ENCODE measurements at regions not wholly inside any gene's neighbourhood (a gene's known extent, or its start where the extent isn't known, plus 50 kb on each side); places are given as distances from the start of the nearest gene placed in this dataset.

DNA sequence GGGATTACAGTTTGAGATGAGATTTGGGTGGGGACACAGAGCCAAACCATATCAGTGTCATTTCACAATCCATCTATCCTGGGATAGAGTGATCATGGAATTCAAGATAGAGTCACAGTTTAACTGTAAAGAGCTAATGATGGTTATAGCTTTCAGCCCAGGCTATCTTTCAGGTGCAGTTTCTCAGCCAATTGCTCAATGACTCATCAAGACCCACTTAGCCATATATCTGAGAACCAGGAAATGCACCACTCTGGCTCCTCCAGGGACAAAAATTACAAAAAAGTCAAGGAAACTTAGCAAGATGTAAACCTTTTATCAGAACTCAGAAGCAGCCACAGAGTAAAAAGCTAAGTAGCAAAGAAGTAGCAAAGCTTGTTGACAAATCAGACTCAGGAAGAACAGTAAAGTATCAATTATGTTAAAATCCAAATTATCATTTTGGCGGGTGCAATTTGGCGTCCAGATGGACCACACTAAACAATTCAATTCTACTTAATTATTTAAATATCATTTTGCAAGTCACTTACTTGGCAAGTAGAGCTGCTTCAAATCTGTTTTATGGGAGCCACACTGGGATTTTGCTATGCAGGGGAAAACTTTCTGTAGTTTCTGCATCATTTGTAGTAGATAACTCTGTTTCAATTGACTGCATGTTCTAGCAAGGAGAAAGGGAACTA, 169.4 kb downstream of the TLE1 start:
- 0% methylated on average over 2 of the region's 2 CpGs for WGBS (ENCODE audit: insufficient coverage, low coverage, missing lambda C conversion rate)
- H2AFZ ChIP-seq (ENCODE audit: low read depth, low read length) = no peak overlapping the region
- no TSS peak for BruUV-seq (replicated peaks)
- H3K4me2 ChIP-seq (ENCODE audit: insufficient read depth, low read length) = no peak overlapping the region
- ATAC-seq = no peak
- no peaks in the 10 kb centered on the region for H3K27me3 ChIP-seq (ENCODE audit: control insufficient read depth in 2 of 2, insufficient read depth in 2 of 2, low read length in 2 of 2)
- CTCF ChIA-PET (ENCODE audit: low intra/inter-chr PET ratio) = no interaction called here
- H3K79me2 ChIP-seq (ENCODE audit: control insufficient read depth, insufficient read depth, low read length) = no peaks in the 10 kb centered on the region
- no peaks in the 10 kb centered on the region for H3K4me1 ChIP-seq (replicated peaks in 1 of 2; ENCODE audit: control insufficient read depth in 2 of 2, insufficient read depth in 2 of 2, low read length in 2 of 2)
- H3K36me3 ChIP-seq (ENCODE audit: control insufficient read depth, insufficient read depth, low read length) = no peaks in the 10 kb centered on the region
- DNase-seq (ENCODE audit: extremely low read depth in 1 of 4, low spot score in 3 of 4) = no peak
- H3K9ac ChIP-seq (ENCODE audit: insufficient read depth in 1 of 2, low read depth in 2 of 2, low read length in 2 of 2) = no peak overlapping the region
- POLR2A ChIA-PET = no interaction called here
- H3K27ac ChIP-seq (ENCODE audit: extremely low read depth, low read depth, low read length) = no peak overlapping the region
- H3K4me3 ChIP-seq = no peak overlapping the region
- FAIRE-seq = no peak
- intact Hi-C loops (cut with micrococcal nuclease) (no loop called here), in situ Hi-C loops (cut with MboI) (no loop called here)
- H3K9me1 ChIP-seq (ENCODE audit: control insufficient read depth, insufficient read depth, low read length) = no peaks in the 10 kb centered on the region
- no peaks in the 10 kb centered on the region for H3K9me3 ChIP-seq (replicated peaks; ENCODE audit: control insufficient read depth, insufficient read depth, low read depth, low read length)
- no peaks in the 10 kb centered on the region for H4K20me1 ChIP-seq (replicated peaks; ENCODE audit: control insufficient read depth, insufficient read depth, low read length)
- TF ChIP-seq SRSF1 (IDR thresholded peaks at IDR 0.05; ENCODE audit: low read depth, low read length) (no peak), ZNF316 (IDR thresholded peaks at IDR 0.05) (no peak), NRF1 (conservative IDR thresholded peaks at IDR 0.05 in 1 of 2, IDR thresholded peaks at IDR 0.05 in 1 of 2) (no peak), TFAM (CRISPR knock-in tag; conservative IDR thresholded peaks at IDR 0.05) (no peak), ZEB2 (IDR thresholded peaks at IDR 0.05) (no peak), BRCA1 (IDR thresholded peaks at IDR 0.05) (no peak), BRCA1 (CRISPR knock-in tag; IDR thresholded peaks at IDR 0.05) (no peak), CHD1 (IDR thresholded peaks at IDR 0.05; ENCODE audit: low read length) (no peak), ESRRA (IDR thresholded peaks at IDR 0.05; ENCODE audit: borderline replicate concordance, low read depth) (no peak), CHD2 (IDR thresholded peaks at IDR 0.05; ENCODE audit: low read depth, low read length) (no peak), NCOA2 (IDR thresholded peaks at IDR 0.05; ENCODE audit: partially characterized antibody in 2 of 2) (no peak)
